Activated CD4-positive, alpha-beta memory T cell treated with anti-CD3 and anti-CD28 coated beads, Interleukin-2, amount 10 ng/mL, durations not matched to agents 7 days and 5 days (primary cell): ENCODE measurements at regions not wholly inside any gene's neighbourhood (a gene's known extent, or its start where the extent isn't known, plus 50 kb on each side); places are given as distances from the start of the nearest gene placed in this dataset.

Experiments used
- CTCF ChIA-PET: fragments of 350-600 bp; sonication (Branson Sonifier 250); formaldehyde crosslinking; loops from one replicate; lab custom pipeline; 2021; ENCODE audit warnings: antibody characterized with exemption, inconsistent platforms; lab: Charles Lee
- POLR2A ChIA-PET: fragments of 350-600 bp; sonication (Branson Sonifier 250); formaldehyde crosslinking; loops from one replicate; lab custom pipeline; 2021; ENCODE audit warnings: antibody characterized with exemption; lab: Charles Lee
- DNase-seq: peaks from one replicate; pipeline ENCODE4 v3.0.0-alpha.2; 2020
- H3K27ac Mint-ChIP-seq: one replicate; pipeline ENCODE4 v1.8.0; 2021; ENCODE audit warnings: mild to moderate bottlenecking, mixed read lengths
- H3K27me3 Mint-ChIP-seq: one replicate; pipeline ENCODE4 v1.8.0; 2021; ENCODE audit warnings: mixed read lengths
- H3K36me3 Mint-ChIP-seq: one replicate; pipeline ENCODE4 v1.8.0; 2021; ENCODE audit warnings: low read depth, mixed read lengths
- H3K4me1 Mint-ChIP-seq: one replicate; pipeline ENCODE4 v1.8.0; 2021; ENCODE audit warnings: mixed read lengths
- H3K4me3 Mint-ChIP-seq: one replicate; pipeline ENCODE4 v1.8.0; 2021; ENCODE audit warnings: mild to moderate bottlenecking, mixed read lengths
- H3K9me3 Mint-ChIP-seq: one replicate; pipeline ENCODE4 v1.8.0; 2021; ENCODE audit warnings: mixed read lengths

DNA sequence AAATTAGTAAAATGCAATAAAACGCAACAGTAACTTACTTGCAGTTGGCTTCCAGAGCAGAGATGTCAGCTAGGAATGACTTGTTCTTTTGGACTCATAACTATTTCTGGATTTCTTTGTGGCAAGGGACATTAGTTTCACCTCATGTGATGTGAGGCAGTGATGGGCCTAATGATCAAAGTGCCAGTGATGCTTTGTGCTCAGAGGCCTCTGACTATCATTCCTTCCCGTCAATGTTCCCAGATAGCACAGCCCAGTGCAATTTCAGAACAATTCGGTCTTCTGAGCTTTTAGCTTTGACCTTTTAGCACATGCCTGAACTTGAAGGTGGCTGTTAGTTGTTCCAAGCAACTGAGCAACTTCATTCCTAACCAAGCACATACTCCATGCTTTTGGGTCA, 596.8 kb downstream of the TFAP2B start:
- CTCF ChIA-PET, result no interaction called here
- H3K9me3 Mint-ChIP-seq, result peaks cover 5% of the 10 kb centered on the region
- H3K4me1 Mint-ChIP-seq, result no peaks in the 10 kb centered on the region
- H3K36me3 Mint-ChIP-seq, result no peaks in the 10 kb centered on the region
- no peak overlapping the region for H3K27ac Mint-ChIP-seq
- DNase-seq, result no peak
- POLR2A ChIA-PET, result no interaction called here
- H3K27me3 Mint-ChIP-seq, result no peaks in the 10 kb centered on the region
- no peak overlapping the region for H3K4me3 Mint-ChIP-seq

DNA sequence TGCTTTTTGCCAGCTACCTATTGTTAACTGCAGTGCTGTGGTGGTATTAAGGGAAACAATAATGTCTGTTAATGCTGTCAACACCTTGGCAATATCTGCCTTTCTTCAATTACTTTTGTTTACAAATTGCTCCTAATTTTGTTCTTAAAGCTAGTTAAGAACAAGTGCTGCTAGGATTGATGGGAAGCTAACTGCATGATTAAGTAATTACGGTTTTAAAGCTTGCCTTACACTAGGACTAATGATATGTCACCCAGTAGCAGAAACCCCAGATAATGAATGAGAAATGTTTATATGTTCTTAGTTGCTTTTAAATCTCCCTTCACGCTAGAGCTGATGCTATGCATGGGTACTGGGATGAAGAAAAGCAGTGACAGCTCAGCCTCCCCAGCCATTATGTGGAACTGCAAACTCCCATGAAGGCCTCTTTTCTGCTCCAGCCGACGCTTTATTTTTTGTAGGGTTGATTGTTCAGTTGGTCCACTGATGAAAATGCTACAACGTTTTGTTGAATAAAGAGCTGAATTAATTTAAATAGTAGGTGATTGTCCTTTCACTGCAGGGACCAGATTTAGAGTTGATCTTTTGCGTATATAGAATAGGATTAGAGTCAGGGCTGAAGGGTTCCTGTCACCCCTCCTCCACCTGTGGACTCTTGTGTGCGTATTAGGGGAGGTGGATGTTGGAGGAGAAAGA, 610.5 kb downstream of the TFAP2B start:
- Mint-ChIP-seq H3K4me1 (no peaks in the 10 kb centered on the region), H3K4me3 (no peak overlapping the region), H3K9me3 (peaks cover 3% of the 10 kb centered on the region), H3K36me3 (no peaks in the 10 kb centered on the region), H3K27me3 (no peaks in the 10 kb centered on the region), H3K27ac (no peak overlapping the region)
- CTCF ChIA-PET, result no interaction called here
- DNase-seq, result no peak
- POLR2A ChIA-PET, result no interaction called here

DNA sequence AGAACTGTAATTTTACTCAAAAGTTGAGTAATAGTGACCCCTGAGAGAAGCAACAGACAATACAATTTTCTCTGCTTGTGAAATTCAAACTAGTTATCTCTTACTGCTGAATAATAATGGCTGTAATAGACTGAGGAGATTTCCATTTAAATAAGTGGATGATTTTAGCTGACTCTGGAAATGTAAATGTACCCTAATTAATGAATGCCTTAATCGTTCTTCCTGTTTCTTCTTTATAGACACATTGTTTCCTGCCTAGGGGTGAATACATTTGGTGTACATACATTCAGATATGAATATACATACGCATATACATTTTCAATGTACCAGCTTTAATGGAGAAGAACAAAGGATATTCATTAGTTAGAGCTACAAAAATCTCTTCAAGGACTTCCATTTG, 611.9 kb downstream of the TFAP2B start:
- Mint-ChIP-seq H3K27me3 (no peaks in the 10 kb centered on the region), H3K9me3 (peaks cover 3% of the 10 kb centered on the region), H3K27ac (no peak overlapping the region), H3K4me3 (no peak overlapping the region), H3K4me1 (no peaks in the 10 kb centered on the region), H3K36me3 (no peaks in the 10 kb centered on the region)
- ChIA-PET CTCF (no interaction called here), POLR2A (no interaction called here)
- no peak for DNase-seq

DNA sequence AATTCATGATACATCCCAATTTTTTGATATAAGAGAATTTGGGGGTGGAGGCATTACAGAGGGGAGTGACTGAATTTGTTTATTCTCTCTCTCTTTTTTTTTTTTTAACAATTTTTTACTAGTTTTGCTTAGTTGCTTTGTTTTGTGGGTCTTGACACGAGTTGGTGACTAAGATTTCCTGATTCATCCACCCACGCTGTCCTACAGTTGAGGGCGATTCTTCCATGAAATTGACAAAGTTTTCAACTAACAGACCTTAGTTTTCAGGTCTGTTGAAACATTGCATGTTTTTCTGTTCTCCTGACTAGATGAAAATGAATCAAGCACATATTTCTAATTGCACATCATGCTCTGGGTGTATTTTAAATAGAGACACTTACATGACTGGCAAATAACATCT, 613.8 kb downstream of the TFAP2B start:
- peaks cover 3% of the 10 kb centered on the region for H3K9me3 Mint-ChIP-seq
- ChIA-PET POLR2A (no interaction called here), CTCF (no interaction called here)
- no peaks in the 10 kb centered on the region for H3K4me1 Mint-ChIP-seq
- no peaks in the 10 kb centered on the region for H3K36me3 Mint-ChIP-seq
- H3K27ac Mint-ChIP-seq, result no peak overlapping the region
- H3K4me3 Mint-ChIP-seq, result no peak overlapping the region
- H3K27me3 Mint-ChIP-seq, result no peaks in the 10 kb centered on the region
- DNase-seq, result no peak

GRCh38 chr6:51450248-51450957, 631.7 kb downstream of the TFAP2B start:
- no peak overlapping the region for H3K27ac Mint-ChIP-seq
- H3K36me3 Mint-ChIP-seq, result no peaks in the 10 kb centered on the region
- no peaks in the 10 kb centered on the region for H3K4me1 Mint-ChIP-seq
- no peaks in the 10 kb centered on the region for H3K27me3 Mint-ChIP-seq
- H3K4me3 Mint-ChIP-seq, result no peak overlapping the region
- no peak for DNase-seq
- ChIA-PET CTCF (no interaction called here), POLR2A (no interaction called here)
- H3K9me3 Mint-ChIP-seq, result peaks cover 3% of the 10 kb centered on the region

DNA sequence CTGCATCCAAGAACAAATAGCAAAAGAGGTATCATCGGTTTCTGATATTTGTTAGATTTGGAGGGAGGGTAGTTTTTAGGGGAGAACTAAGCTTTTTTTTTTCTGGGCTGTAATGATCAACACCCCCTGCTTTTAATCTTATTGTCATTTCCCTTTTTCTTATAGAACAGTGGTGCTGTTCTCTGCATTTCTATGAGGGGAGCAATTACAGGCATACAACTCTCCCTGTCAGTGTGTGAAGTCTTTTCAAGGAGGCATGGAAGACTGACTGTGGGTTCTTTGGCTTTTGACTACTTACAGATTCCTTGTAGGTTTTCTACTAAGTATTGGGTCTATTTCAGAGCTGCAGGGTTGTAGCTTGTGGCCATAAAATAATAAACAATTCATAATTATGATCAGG, 632.3 kb downstream of the TFAP2B start:
- H3K9me3 Mint-ChIP-seq, result peaks cover 3% of the 10 kb centered on the region
- ChIA-PET POLR2A (no interaction called here), CTCF (no interaction called here)
- no peak for DNase-seq
- H3K36me3 Mint-ChIP-seq, result no peaks in the 10 kb centered on the region
- H3K4me3 Mint-ChIP-seq, result no peak overlapping the region
- no peak overlapping the region for H3K27ac Mint-ChIP-seq
- no peaks in the 10 kb centered on the region for H3K27me3 Mint-ChIP-seq
- no peaks in the 10 kb centered on the region for H3K4me1 Mint-ChIP-seq

- H3K4me3 Mint-ChIP-seq, result no peak overlapping the region
- DNase-seq, result no peak
- H3K36me3 Mint-ChIP-seq, result no peaks in the 10 kb centered on the region
- POLR2A ChIA-PET, result no interaction called here
- H3K9me3 Mint-ChIP-seq, result no peaks in the 10 kb centered on the region
- no peak overlapping the region for H3K27ac Mint-ChIP-seq
- H3K4me1 Mint-ChIP-seq, result no peaks in the 10 kb centered on the region
- CTCF ChIA-PET, result no interaction called here
- H3K27me3 Mint-ChIP-seq, result no peaks in the 10 kb centered on the region
Observed at GRCh38 chr6:51456282-51456681, 631.1 kb downstream of the PKHD1 start.

- Mint-ChIP-seq H3K27me3 (no peaks in the 10 kb centered on the region), H3K27ac (no peak overlapping the region), H3K4me1 (no peaks in the 10 kb centered on the region), H3K4me3 (no peak overlapping the region), H3K36me3 (no peaks in the 10 kb centered on the region), H3K9me3 (no peaks in the 10 kb centered on the region)
- POLR2A ChIA-PET, result no interaction called here
- DNase-seq, result no peak
- CTCF ChIA-PET, result no interaction called here
Observed at GRCh38 chr6:51459958-51460357, 627.5 kb downstream of the PKHD1 start.

- POLR2A ChIA-PET, result no interaction called here
- no peaks in the 10 kb centered on the region for H3K9me3 Mint-ChIP-seq
- CTCF ChIA-PET, result no interaction called here
- DNase-seq, result no peak
- H3K36me3 Mint-ChIP-seq, result no peaks in the 10 kb centered on the region
- H3K27ac Mint-ChIP-seq, result no peak overlapping the region
- no peak overlapping the region for H3K4me3 Mint-ChIP-seq
- no peaks in the 10 kb centered on the region for H3K27me3 Mint-ChIP-seq
- no peaks in the 10 kb centered on the region for H3K4me1 Mint-ChIP-seq
Observed at GRCh38 chr6:51462896-51463295, 624.5 kb downstream of the PKHD1 start.

DNA sequence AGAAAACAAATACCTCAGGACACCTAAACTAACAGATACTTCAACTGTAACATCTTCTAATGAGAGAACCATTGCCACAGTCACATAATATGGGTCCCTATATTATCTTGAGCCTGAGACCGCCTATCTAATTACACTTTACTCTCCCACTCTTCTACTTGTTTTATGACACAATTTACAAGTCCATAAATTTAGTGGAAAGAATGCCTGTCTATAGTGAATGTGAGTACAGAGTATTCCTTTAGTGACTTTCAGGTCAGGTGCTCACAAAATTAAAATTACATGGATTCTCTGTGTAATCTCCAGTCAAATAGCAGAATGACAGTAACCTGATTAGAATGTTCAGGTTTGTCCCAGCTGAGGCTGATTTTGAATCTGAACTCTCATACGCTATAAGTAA, 624.1 kb downstream of the PKHD1 start:
- ChIA-PET CTCF (no interaction called here), POLR2A (no interaction called here)
- Mint-ChIP-seq H3K4me1 (no peaks in the 10 kb centered on the region), H3K36me3 (no peaks in the 10 kb centered on the region), H3K4me3 (no peak overlapping the region), H3K9me3 (no peaks in the 10 kb centered on the region), H3K27ac (no peak overlapping the region), H3K27me3 (no peaks in the 10 kb centered on the region)
- DNase-seq, result no peak

DNA sequence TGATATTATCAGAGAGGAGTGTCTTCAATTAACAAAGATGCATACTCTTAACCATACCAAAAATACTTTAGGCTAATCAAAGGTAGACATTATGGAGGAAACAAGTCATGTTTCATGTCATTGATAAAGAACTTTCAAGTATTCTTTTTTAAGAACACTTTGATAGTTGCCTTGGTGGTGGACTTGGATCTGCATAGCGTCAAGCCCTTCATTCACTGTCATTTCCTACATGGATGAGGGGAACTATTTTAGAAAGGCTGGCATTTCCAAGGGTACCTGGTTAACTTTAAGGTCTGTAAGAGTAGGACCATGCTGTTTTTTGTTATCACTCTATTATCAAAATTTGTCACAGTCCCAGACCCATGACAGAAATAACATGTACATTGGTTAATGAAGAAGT, 622.5 kb downstream of the PKHD1 start:
- H3K9me3 Mint-ChIP-seq, result no peaks in the 10 kb centered on the region
- POLR2A ChIA-PET, result no interaction called here
- CTCF ChIA-PET, result no interaction called here
- no peaks in the 10 kb centered on the region for H3K27me3 Mint-ChIP-seq
- DNase-seq, result no peak
- H3K4me1 Mint-ChIP-seq, result no peaks in the 10 kb centered on the region
- H3K27ac Mint-ChIP-seq, result no peak overlapping the region
- no peak overlapping the region for H3K4me3 Mint-ChIP-seq
- no peaks in the 10 kb centered on the region for H3K36me3 Mint-ChIP-seq

GRCh38 chr6:51466427-51466826, 621.0 kb downstream of the PKHD1 start:
- DNase-seq, result no peak
- no peaks in the 10 kb centered on the region for H3K9me3 Mint-ChIP-seq
- ChIA-PET CTCF (no interaction called here), POLR2A (no interaction called here)
- no peaks in the 10 kb centered on the region for H3K4me1 Mint-ChIP-seq
- H3K27ac Mint-ChIP-seq, result no peak overlapping the region
- no peaks in the 10 kb centered on the region for H3K36me3 Mint-ChIP-seq
- H3K27me3 Mint-ChIP-seq, result no peaks in the 10 kb centered on the region
- no peak overlapping the region for H3K4me3 Mint-ChIP-seq

DNA sequence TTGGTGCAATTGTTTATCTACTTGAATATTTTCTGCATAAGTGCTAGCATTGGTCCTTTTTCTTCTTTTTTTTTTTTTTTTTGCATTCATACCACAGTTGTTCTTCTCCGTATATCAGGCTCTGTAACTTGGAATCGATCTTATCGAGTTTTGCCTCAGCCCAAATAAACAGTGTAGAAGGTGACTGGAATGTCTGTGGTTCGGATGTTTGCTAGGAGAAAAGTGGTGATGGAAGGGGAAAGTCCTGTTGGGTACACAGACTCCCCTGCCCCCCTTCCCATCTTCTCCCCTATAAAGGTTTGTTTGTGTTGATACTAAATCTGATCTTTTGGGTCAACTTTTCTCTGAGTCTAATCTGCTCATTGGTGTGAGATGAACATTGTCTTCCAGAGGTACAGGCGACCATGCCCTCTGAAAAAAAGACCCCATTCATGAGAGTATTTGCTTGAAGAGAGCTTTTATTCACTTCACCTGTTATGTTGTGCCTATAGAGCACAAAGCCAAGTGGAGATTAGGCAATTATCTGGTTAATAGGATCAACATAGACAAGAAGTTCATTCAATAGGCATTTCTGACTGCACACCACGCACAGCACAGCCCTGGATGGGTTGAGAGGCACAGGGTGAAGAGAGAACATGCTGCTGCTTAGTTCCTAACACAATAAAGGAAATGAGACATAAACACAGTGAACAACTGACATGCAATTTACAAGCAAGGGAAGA, 620.0 kb downstream of the PKHD1 start:
- DNase-seq, result no peak
- no peaks in the 10 kb centered on the region for H3K36me3 Mint-ChIP-seq
- CTCF ChIA-PET, result no interaction called here
- no peak overlapping the region for H3K27ac Mint-ChIP-seq
- H3K27me3 Mint-ChIP-seq, result no peaks in the 10 kb centered on the region
- no peaks in the 10 kb centered on the region for H3K4me1 Mint-ChIP-seq
- POLR2A ChIA-PET, result no interaction called here
- H3K4me3 Mint-ChIP-seq, result no peak overlapping the region
- no peaks in the 10 kb centered on the region for H3K9me3 Mint-ChIP-seq
